Left forelimb (tissue), 1 donor: ENCODE measurements at regions not wholly inside any gene's neighbourhood (a gene's known extent, or its start where the extent isn't known, plus 50 kb on each side); places are given as distances from the start of the nearest gene placed in this dataset.

Experiments
- DNase-seq: peaks from one replicate; pipeline ENCODE4 v3.0.0-alpha.2; 2018; ENCODE audit warnings: low spot score

- no peak for DNase-seq
Observed at GRCh38 chr2:219692521-219692920, 65.1 kb downstream of the SLC4A3 start.

DNA sequence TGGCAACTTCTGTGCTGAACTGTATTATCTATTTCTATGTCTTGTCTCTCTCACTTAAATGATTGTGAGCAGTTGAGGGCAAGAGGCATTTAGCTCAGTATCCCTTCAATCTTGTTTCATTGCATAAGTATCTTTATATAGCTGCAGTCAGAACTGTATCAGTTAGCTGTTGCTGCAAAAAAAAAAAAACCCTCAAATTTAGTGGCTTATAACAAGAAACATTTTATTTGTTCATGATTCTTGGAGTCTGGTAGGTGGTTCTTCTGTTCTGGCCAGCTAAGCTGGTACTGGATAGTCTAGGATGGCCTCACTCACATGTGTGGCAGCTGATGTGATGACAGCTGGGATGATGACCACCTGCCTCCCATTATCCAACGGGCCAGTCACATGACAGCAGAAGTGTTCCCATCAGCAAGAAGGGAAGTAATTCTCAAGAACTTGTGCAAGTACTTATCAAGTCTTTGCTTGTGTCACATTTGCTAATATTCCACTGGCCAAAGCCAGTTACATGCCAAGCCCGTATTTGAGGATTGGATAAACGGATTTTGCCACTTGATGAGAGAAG, 67.8 kb downstream of the SLC4A3 start:
- DNase-seq: no peak

DNA sequence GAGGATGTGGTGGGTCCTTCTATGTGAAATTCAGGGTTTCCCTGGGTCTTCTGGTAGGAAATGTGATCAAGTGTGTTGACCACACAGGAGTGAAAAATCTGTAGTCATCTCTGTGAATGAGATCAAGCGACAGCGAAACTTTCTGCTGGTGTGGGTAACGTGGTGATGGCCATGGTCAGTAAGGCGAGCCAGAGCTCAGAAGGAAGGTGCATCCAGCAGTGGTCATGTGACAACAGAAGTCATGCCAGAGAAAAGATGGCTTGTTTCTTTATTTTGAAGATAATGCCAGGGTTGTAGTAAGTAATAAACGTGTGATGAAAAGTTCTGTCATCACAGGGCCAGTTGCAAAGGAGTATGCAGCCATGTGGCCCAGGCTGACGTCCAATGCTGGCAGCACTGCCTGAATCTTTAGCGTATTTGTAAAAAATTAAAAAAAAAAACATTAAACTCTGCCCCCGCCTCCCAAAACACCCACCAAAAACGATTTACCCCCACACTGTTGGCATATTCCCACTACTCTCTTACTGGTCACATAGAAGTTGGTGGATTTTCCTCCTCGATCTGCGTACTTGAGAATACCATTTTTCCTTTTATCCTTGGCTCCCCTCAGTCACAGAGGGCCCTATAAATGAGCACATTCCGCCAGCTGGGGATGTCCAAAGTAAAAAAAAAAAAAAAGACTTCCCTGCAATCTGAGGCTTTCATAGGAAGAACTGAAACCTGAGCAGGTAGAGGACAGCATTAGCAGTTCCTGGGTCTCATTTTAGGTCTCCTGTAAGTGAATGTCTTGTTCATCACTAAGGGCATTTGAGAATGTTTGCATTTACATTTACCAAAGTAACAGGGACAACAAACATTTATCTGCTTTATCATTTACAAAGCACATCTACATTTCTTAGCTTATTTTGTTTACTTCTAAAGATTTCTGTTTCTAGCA, 70.6 kb downstream of the SLC4A3 start:
- DNase-seq: no peak

DNA sequence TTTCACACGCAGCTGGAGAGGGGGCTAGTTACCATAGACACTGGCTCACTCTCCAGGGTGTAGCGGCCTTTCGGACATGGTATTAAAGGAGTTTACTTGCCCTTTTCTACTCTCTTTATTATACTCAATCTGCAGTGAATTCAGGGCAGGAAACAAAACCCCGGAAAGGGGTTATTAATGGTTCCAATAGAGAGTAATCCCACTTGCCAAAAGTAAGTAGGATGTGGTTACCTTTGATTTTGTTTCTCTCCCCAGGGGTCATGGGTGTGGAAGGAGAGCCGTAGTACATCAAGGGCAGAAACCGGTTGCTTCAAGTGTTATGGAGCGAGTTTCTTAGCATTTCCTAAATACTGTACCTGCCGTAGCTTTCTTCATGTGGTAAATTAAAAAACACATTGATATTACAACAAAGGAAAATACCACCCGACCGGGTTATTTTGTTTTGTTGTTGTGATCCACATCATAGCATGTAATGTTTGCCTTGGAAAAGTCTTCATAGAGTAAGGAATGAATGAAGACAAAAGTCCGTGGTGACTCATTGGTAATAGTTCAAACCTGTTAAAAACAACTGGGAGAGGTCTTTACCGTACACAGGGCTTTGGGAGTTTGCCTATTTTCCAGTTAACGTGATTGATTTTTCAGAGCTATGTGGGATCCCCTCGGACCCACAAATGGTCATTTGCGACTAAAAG, 71.5 kb downstream of the SLC4A3 start:
- DNase-seq: no peak

DNA sequence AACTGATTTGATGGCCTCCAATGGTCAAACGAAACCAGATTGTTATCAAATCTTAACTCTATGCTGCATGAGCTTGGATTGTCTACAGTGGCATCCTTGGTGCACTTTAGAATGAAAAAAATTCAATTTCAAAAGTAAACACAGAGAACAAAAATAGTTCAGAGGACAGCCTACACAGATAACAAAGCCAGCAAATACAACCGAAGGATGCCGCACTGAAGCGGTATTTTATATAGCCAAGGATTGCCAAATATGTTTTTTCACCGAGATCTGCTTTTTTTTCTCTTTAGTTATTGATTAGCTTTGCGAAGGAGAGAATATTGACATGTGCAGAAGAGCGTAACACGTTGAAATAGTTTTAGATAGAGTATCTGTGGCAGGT, 72.0 kb downstream of the SLC4A3 start:
- no peak for DNase-seq

DNA sequence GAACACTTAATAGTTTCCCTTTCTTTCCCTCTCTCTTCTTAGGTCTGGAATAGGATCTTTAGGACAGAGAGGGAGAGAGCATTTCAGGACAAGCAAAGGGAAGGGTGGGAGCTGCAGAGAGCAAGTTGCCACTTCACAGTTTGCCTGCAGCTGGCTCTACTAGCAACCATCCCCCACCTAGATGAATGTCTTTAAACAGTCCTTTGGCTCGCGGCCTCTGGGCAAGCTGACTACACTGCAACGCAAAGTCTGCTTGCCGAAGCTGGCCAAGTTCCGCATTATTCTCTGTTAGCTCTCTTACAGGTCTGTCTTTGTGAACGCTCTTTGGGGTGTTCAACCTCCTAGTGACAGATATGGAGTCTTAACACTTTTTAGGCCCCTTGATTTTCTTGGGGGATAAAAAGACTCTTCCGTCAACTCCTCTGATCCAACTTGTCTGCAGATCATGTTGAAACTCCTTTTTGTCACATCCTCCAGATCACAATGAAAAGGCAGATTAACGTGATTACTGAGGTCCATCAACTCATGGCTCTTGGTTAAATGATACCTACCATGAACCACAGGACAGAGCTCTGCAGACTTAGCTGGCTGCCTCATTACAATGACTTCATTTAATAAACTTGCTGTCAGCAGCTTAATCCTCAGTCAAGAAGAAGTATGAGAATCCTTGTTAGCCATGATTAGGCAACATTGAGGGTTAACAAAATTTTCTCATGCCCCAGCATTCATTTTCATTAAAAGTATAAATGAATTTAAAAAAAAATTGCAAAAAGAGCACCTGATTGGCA, 74.6 kb downstream of the SLC4A3 start:
- no peak for DNase-seq

GRCh38 chr2:219702796-219703545, 75.5 kb downstream of the SLC4A3 start:
- DNase-seq: no peak

- no peak for DNase-seq
Observed at GRCh38 chr2:219704878-219705277, 77.4 kb downstream of the SLC4A3 start.

- DNase-seq: no peak
Observed at GRCh38 chr2:219706823-219707281, 79.4 kb downstream of the SLC4A3 start.

DNA sequence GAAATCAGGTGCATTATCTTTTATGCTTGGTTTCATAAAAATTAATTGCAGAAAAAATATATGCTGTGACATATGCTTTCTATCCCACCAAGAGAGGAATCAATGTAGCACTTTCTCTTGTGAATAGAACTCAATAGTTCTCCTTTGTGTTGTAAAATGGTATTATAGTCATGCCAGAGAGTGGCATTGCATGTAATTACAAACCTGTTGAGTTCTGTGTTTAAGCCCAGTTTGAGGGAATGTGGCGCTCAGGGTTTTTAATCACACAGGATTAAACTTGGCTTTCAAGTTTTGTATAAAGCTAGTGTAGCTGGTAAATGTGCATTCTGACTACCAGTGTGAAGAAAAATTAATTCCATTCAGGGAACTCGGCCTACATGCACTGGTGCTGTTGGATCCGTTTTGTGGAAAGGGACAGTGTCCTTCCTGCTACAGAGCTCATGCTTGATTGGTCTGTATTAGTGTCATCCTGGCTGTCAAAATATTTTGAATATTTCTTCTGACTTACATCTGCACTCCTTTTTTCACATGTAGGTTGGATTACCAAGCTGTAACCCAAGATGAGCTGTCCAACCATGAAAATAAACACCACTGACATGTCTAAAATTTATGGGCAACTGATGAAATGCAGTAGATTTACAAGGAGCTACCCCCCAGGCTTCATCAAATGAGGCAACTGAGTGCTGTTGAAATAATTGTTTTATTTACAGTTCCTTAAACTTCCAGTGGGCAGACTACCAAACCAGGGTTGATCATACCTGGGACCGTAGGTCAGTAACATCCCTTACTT, 80.3 kb downstream of the SLC4A3 start:
- no peak for DNase-seq

- DNase-seq: no peak
Observed at GRCh38 chr2:219709331-219709761, 81.9 kb downstream of the SLC4A3 start.

DNA sequence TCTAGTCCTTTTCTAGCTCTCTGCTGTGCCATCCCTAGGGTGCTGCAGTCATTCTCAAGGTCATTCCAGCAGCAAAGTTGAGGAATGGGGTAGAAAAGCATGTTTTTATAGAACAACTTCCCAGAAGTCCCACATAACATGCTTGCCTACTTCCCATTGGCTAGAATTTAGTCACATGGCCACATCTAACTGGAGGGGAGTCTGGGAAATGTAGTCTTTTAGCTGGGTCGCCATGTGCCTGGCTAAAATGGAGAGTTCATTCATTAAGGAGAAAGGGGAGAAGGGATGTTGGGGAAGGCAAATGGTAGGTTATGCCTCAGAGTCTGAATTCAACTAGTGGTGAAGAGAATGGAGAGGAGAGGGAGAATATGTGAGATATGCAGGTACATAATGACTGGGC, 85.7 kb downstream of the SLC4A3 start:
- DNase-seq: no peak

DNA sequence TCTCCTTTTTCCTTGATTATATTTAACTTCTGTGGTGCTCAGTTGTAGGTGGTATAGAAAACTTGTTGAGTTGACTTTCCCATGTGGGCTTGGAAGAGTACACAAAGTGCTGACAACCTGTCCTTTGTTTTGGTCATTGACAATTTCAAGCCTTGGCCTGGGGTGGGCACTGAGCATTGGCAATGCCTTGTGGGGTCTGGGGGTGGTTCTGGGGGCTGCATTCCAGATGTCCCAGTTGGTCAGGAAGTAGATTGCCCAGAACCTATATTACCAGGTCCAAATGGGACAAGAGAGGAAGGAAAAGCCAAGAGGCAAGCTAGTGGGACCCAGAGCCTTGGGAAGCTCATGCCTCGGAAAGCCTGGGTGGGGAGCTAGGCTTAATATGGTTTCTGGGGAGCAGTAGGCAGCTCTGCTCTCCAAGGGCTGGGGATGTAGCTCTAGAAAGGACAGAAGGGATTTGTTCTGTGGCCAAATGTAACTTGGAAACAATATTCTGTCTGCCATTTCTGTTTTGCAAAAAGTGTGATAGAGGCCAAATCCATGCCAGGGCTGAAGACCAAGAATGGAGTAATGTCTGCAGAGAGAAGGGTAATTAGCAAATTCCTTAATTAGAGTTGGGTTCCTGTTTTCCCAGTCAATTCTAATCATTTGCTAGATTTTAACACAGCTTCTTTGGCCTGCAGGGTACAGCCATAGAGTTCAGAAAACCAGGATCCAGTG, 87.4 kb downstream of the SLC4A3 start:
- no peak for DNase-seq

- no peak for DNase-seq
Observed at GRCh38 chr2:219718066-219718465, 90.6 kb downstream of the SLC4A3 start.

GRCh38 chr2:219719521-219719920, 92.1 kb downstream of the SLC4A3 start:
- DNase-seq: no peak

DNA sequence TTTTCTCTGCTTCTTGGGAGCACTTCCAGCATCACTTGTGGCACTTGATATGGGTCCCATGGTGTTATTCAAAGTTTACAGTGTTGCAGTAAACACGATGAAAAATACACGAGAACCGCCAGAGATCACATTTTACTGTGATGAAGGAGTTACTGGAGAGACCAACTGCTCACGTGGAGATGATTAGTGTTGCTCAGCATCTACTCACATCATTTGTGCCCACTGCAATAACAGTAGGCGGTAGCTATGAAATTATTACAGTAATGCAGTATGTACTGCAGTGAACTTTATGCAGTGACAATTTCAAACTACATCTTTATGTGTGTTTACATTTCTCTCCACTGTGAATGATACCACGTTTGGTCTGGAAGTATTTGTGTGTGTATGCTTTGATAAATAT, 93.5 kb downstream of the SLC4A3 start:
- no peak for DNase-seq

- no peak for DNase-seq
Observed at GRCh38 chr2:219722276-219722879, 94.9 kb downstream of the SLC4A3 start.

DNA sequence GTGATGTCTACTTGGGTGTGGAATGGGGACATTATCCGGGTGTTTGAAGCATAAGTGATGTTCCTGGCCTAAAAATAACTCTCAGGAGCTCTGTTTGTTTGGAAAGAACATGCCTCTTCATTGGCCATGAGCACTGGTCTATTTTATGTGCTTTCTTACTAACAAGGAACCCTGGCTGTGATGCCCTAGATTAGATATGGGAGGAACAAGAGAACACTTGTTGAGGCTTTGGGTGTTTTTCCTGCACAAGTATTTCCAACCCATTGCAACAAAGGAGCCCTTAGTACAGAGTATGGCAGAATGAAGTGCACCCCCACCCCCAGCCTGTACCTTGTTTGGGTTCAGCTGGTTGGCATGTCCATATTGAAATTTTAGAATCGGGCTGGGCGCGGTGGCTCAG, 95.9 kb downstream of the SLC4A3 start:
- DNase-seq: no peak

DNA sequence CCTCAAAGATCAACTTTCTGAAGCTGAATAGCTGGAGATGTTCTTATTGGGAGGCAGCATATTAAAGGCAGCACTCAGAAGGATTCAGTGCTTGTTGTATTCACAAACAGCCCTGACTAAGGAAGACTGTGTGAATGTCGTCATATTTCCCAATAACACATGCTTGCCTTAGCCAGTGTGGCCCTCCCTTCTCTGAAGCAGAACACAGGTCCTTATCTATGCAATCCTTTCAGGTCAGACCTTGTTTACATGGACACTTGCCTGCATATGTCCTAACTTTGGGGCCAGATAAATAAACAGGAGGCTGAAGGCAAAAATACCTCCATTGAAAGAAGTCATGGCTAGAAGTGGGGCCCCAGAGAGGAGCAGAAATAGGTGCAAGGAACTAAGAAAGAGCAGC, 97.2 kb downstream of the SLC4A3 start:
- no peak for DNase-seq
